ENCODE measurements at regions not wholly inside any gene's neighbourhood (a gene's known extent, or its start where the extent isn't known, plus 50 kb on each side); places are given as distances from the start of the nearest gene placed in this dataset.

- TF ChIP-seq CTCF (conservative IDR thresholded peaks at IDR 0.05; ENCODE audit: low read depth, low read length): no peak
- TF ChIP-seq EZH2 (IDR thresholded peaks at IDR 0.05; ENCODE audit: borderline replicate concordance, low read depth, low read length, poor library complexity, severe bottlenecking): no peak
- no peak overlapping the region for H3K4me3 ChIP-seq (ENCODE audit: low read depth, low read length, poor library complexity, severe bottlenecking)
- H3K4me1 ChIP-seq (ENCODE audit: insufficient read depth, low read length, poor library complexity, severe bottlenecking): no peaks in the 10 kb centered on the region
- intact Hi-C loops (cut with micrococcal nuclease; ENCODE audit: unreplicated experiment): no loop called here
- DNase-seq (ENCODE audit: low spot score): no peak
- no TSS peak for BruUV-seq (replicated peaks)
- no peaks in the 10 kb centered on the region for H3K36me3 ChIP-seq (ENCODE audit: insufficient read depth, low read length, poor library complexity, severe bottlenecking)
- CTCF ChIA-PET: no interaction called here
- H3K27me3 ChIP-seq (replicated peaks; ENCODE audit: insufficient read depth, low read depth, low read length, poor library complexity): no peaks in the 10 kb centered on the region
- H3K9me3 ChIP-seq (ENCODE audit: low read depth, low read length, poor library complexity, severe bottlenecking): no peaks in the 10 kb centered on the region
- H3K27ac ChIP-seq (ENCODE audit: low read depth, low read length, poor library complexity, severe bottlenecking): no peak overlapping the region
- POLR2A ChIA-PET (ENCODE audit: low non-redundant PET): no interaction called here
Measured at GRCh38 chr3:18649666-18650363, 224.7 kb upstream of the SATB1 start.

- POLR2A ChIA-PET (ENCODE audit: low non-redundant PET): no interaction called here
- CTCF ChIA-PET: no interaction called here
- H3K4me1 ChIP-seq (ENCODE audit: insufficient read depth, low read length, poor library complexity, severe bottlenecking): no peaks in the 10 kb centered on the region
- no peaks in the 10 kb centered on the region for H3K36me3 ChIP-seq (ENCODE audit: insufficient read depth, low read length, poor library complexity, severe bottlenecking)
- no peak for TF ChIP-seq CTCF (conservative IDR thresholded peaks at IDR 0.05; ENCODE audit: low read depth, low read length)
- TF ChIP-seq EZH2 (IDR thresholded peaks at IDR 0.05; ENCODE audit: borderline replicate concordance, low read depth, low read length, poor library complexity, severe bottlenecking): no peak
- BruUV-seq (replicated peaks): no TSS peak
- H3K9me3 ChIP-seq (ENCODE audit: low read depth, low read length, poor library complexity, severe bottlenecking): no peaks in the 10 kb centered on the region
- no peak overlapping the region for H3K27ac ChIP-seq (ENCODE audit: low read depth, low read length, poor library complexity, severe bottlenecking)
- no peak overlapping the region for H3K4me3 ChIP-seq (ENCODE audit: low read depth, low read length, poor library complexity, severe bottlenecking)
- H3K27me3 ChIP-seq (replicated peaks; ENCODE audit: insufficient read depth, low read depth, low read length, poor library complexity): no peaks in the 10 kb centered on the region
- DNase-seq (ENCODE audit: low spot score): no peak
- intact Hi-C loops (cut with micrococcal nuclease; ENCODE audit: unreplicated experiment): no loop called here
Measured at GRCh38 chr3:18648868-18649462, 223.8 kb upstream of the SATB1 start.

DNA sequence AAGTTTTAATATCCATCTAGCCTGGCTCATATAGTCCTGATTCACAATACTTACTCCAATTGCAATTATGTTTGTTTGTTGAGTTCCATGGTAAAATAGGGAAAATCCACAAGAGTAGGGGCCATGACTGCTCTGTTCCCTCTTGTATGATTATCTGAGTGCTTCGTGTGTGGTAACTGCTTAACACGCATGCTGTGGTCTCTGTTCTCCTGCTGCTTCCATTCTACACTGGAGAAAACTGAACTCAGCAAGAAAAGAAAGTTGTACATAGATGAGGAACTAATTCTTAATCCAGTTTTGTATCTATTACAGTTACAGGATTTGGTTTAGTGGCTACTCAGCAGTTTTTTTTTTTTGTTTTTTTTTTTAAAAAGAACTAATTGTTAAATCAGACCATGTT lies 223.0 kb upstream of the SATB1 start:
- intact Hi-C loops (cut with micrococcal nuclease; ENCODE audit: unreplicated experiment): no loop called here
- CTCF ChIA-PET: no interaction called here
- Histone ChIP-seq H3K9me3 (ENCODE audit: low read depth, low read length, poor library complexity, severe bottlenecking) (no peaks in the 10 kb centered on the region), H3K36me3 (ENCODE audit: insufficient read depth, low read length, poor library complexity, severe bottlenecking) (no peaks in the 10 kb centered on the region), H3K27ac (ENCODE audit: low read depth, low read length, poor library complexity, severe bottlenecking) (no peak overlapping the region), H3K4me3 (ENCODE audit: low read depth, low read length, poor library complexity, severe bottlenecking) (no peak overlapping the region), H3K4me1 (ENCODE audit: insufficient read depth, low read length, poor library complexity, severe bottlenecking) (no peaks in the 10 kb centered on the region), H3K27me3 (replicated peaks; ENCODE audit: insufficient read depth, low read depth, low read length, poor library complexity) (no peaks in the 10 kb centered on the region)
- DNase-seq (ENCODE audit: low spot score): no peak
- BruUV-seq (replicated peaks): no TSS peak
- no peak for TF ChIP-seq EZH2 (IDR thresholded peaks at IDR 0.05; ENCODE audit: borderline replicate concordance, low read depth, low read length, poor library complexity, severe bottlenecking)
- TF ChIP-seq CTCF (conservative IDR thresholded peaks at IDR 0.05; ENCODE audit: low read depth, low read length): no peak
- POLR2A ChIA-PET (ENCODE audit: low non-redundant PET): no interaction called here
